H1 (cell line): ENCODE measurements at regions not wholly inside any gene's neighbourhood (a gene's known extent, or its start where the extent isn't known, plus 50 kb on each side); places are given as distances from the start of the nearest gene placed in this dataset.

ENCODE experiments used
- CTCF ChIA-PET: fragments of 300-600 bp; sonication (Branson Sonifier 250); formaldehyde crosslinking; loops from one replicate; lab custom pipeline; 2021; ENCODE audit not compliant: partially characterized antibody; lab: Charles Lee
- POLR2A ChIA-PET: fragments of 300-600 bp; sonication (Branson Sonifier 250); formaldehyde crosslinking; loops from one replicate; lab custom pipeline; 2021; ENCODE audit warnings: inconsistent platforms; ENCODE audit not compliant: partially characterized antibody; lab: Charles Lee
- DNase-seq, 2 experiments: peaks; one replicate each; pipeline versions ENCODE4 v3.0.0 to v3.0.0-alpha.2; 2010 to 2022; ENCODE audit warnings: low spot score in 2 of 2, low read depth in 1 of 2, mixed read lengths in 1 of 2
- FAIRE-seq: peaks from 2 replicates; lab custom pipeline; 2011; peaks lifted over from hg19 to GRCh38; lab: Jason Lieb, UNC
- H2AFZ ChIP-seq: 2 replicates; pipeline ENCODE4 v1.8.1; 2012; ENCODE audit warnings: low read length, inconsistent platforms
- H2AK5ac ChIP-seq: 2 replicates; pipeline ENCODE4 v1.6.1; 2013; ENCODE audit warnings: low read depth, low read length
- H2BK120ac ChIP-seq: replicated peaks from 2 replicates; pipeline ENCODE3; 2013; ENCODE audit warnings: low read depth, low read length, inconsistent platforms
- H2BK12ac ChIP-seq: 2 replicates; pipeline ENCODE4 v1.6.1; 2013; ENCODE audit warnings: low read depth, low read length
- H2BK15ac ChIP-seq: 2 replicates; pipeline ENCODE4 v1.6.1; 2013; ENCODE audit warnings: low read length
- H2BK20ac ChIP-seq: 2 replicates; pipeline ENCODE4 v1.6.1; 2013; ENCODE audit warnings: low read length
- H2BK5ac ChIP-seq: 2 replicates; pipeline ENCODE4 v1.6.1; 2013; ENCODE audit warnings: low read depth, low read length
- H3K14ac ChIP-seq: 2 replicates; pipeline ENCODE4 v1.6.1; 2013; ENCODE audit warnings: inconsistent platforms; ENCODE audit not compliant: insufficient read length
- H3K18ac ChIP-seq: 2 replicates; pipeline ENCODE4 v1.6.1; 2013; ENCODE audit warnings: low read length; ENCODE audit errors: extremely low read depth
- H3K23ac ChIP-seq: 2 replicates; pipeline ENCODE4 v1.6.1; 2013; ENCODE audit warnings: inconsistent platforms; ENCODE audit not compliant: insufficient read length
- H3K23me2 ChIP-seq: 2 replicates; pipeline ENCODE4 v1.6.1; 2013; ENCODE audit warnings: low read depth, low read length
- H3K27ac ChIP-seq: 2 replicates; pipeline ENCODE4 v1.6.1; 2011; ENCODE audit warnings: low read depth, low read length, inconsistent platforms
- H3K27me3 ChIP-seq, 4 experiments: replicated peaks in 1 of 4; 1 replicate in 1 of 4; 2 replicates in 3 of 4; pipeline versions ENCODE4 v1.6.1 to v1.8.1; 2011 to 2013; ENCODE audit warnings: low read length in 3 of 4, mild to moderate bottlenecking in 3 of 4, inconsistent platforms in 2 of 4, mixed read lengths in 2 of 4, moderate library complexity in 1 of 4; ENCODE audit not compliant: control insufficient read depth in 3 of 4, insufficient read depth in 3 of 4; ENCODE audit errors: extremely low read depth in 1 of 4
- H3K36me3 ChIP-seq, 4 experiments: 2 replicates each; pipeline versions ENCODE4 v1.6.1 to v1.8.1; 2011 to 2013; ENCODE audit warnings: mild to moderate bottlenecking in 4 of 4, low read length in 3 of 4, moderate library complexity in 2 of 4, control low read depth in 1 of 4, inconsistent platforms in 1 of 4; ENCODE audit not compliant: insufficient read depth in 4 of 4, control insufficient read depth in 2 of 4
- H3K4ac ChIP-seq: replicated peaks from 2 replicates; pipeline ENCODE3; 2013; ENCODE audit warnings: low read length, low read depth, mixed read lengths, inconsistent platforms; ENCODE audit not compliant: insufficient read length
- H3K4me1 ChIP-seq, 4 experiments: replicated peaks in 1 of 4; 1 replicate in 1 of 4; 2 replicates in 3 of 4; pipeline versions ENCODE4 v1.6.1 to v1.8.1; 2011 to 2013; ENCODE audit warnings: low read length in 3 of 4, inconsistent platforms in 2 of 4, mixed read lengths in 1 of 4; ENCODE audit not compliant: insufficient read depth in 4 of 4, control insufficient read depth in 3 of 4
- H3K4me2 ChIP-seq, 2 experiments: 2 replicates each; pipeline versions ENCODE4 v1.6.1 to v1.8.1; 2011 to 2013; ENCODE audit warnings: low read depth in 2 of 2, low read length in 2 of 2, control low read depth in 1 of 2, inconsistent platforms in 1 of 2, mild to moderate bottlenecking in 1 of 2; ENCODE audit not compliant: insufficient read depth in 1 of 2
- H3K4me3 ChIP-seq, 4 experiments: fragments of 200-600, 300-600 bp in 1 of 4; sonication (generic), shearing (Covaris generic), sonication (Bioruptor Twin) in 1 of 4; 2 replicates each; pipeline versions ENCODE4 v1.5.1 to v1.8.1; 2011 to 2016; ENCODE audit warnings: low read length in 4 of 4, low read depth in 3 of 4, control low read depth in 2 of 4, inconsistent platforms in 2 of 4, mild to moderate bottlenecking in 2 of 4, mixed read lengths in 1 of 4, moderate library complexity in 1 of 4; ENCODE audit not compliant: insufficient read depth in 2 of 4; ENCODE audit errors: extremely low read depth in 1 of 4
- H3K56ac ChIP-seq: replicated peaks from 2 replicates; pipeline ENCODE3; 2013; ENCODE audit warnings: low read depth, mild to moderate bottlenecking, mixed read lengths, low read length, inconsistent platforms; ENCODE audit not compliant: insufficient read length
- H3K79me1 ChIP-seq: 2 replicates; pipeline ENCODE4 v1.6.1; 2013; ENCODE audit warnings: low read depth, low read length, control low read depth
- H3K79me2 ChIP-seq, 2 experiments: 2 replicates each; pipeline versions ENCODE4 v1.6.1 to v1.8.1; 2012 to 2013; ENCODE audit warnings: low read length in 2 of 2, mild to moderate bottlenecking in 2 of 2, inconsistent platforms in 1 of 2; ENCODE audit not compliant: insufficient read depth in 2 of 2, control insufficient read depth in 1 of 2
- H3K9ac ChIP-seq, 4 experiments: replicated peaks in 1 of 4; 1 replicate in 1 of 4; 2 replicates in 3 of 4; pipeline versions ENCODE4 v1.6.1 to v1.8.1; 2011 to 2013; ENCODE audit warnings: low read depth in 3 of 4, low read length in 3 of 4, control low read depth in 2 of 4, mild to moderate bottlenecking in 2 of 4, moderate library complexity in 2 of 4, inconsistent platforms in 1 of 4; ENCODE audit errors: extremely low read depth in 1 of 4
- H3K9me3 ChIP-seq, 2 experiments: 2 replicates each; pipeline versions ENCODE4 v1.6.1 to v1.8.1; 2012 to 2013; ENCODE audit warnings: mild to moderate bottlenecking in 2 of 2, moderate library complexity in 2 of 2, control low read depth in 1 of 2, inconsistent platforms in 1 of 2, low read depth in 1 of 2, low read length in 1 of 2, mixed read lengths in 1 of 2; ENCODE audit not compliant: insufficient read depth in 2 of 2
- H4K20me1 ChIP-seq, 2 experiments: replicated peaks in 1 of 2; 2 replicates each; pipeline versions ENCODE3 to v1.8.1; 2011 to 2013; ENCODE audit warnings: inconsistent platforms in 2 of 2, low read length in 2 of 2, mild to moderate bottlenecking in 1 of 2; ENCODE audit not compliant: insufficient read depth in 2 of 2, control insufficient read depth in 1 of 2
- H4K5ac ChIP-seq: 2 replicates; pipeline ENCODE4 v1.6.1; 2013; ENCODE audit warnings: low read length, low read depth, mixed read lengths, inconsistent platforms; ENCODE audit not compliant: insufficient read length
- H4K8ac ChIP-seq: 2 replicates; pipeline ENCODE4 v1.8.0; 2013; ENCODE audit warnings: mild to moderate bottlenecking, moderate library complexity, low read length, inconsistent platforms; ENCODE audit not compliant: insufficient read depth; ENCODE audit errors: extremely low read depth
- H4K91ac ChIP-seq: replicated peaks from 2 replicates; pipeline ENCODE3; 2013; ENCODE audit warnings: low read length, mixed read lengths, inconsistent platforms; ENCODE audit not compliant: insufficient read length
- ASH2L ChIP-seq: fragments of 200-600, 300-600 bp; sonication (generic); IDR thresholded peaks from one replicate; pipeline ENCODE4 v1.7.1; 2017; ENCODE audit warnings: low read length
- CHD1 ChIP-seq: IDR thresholded peaks from 2 replicates; pipeline ENCODE4 v1.6.1; 2012; ENCODE audit warnings: low read depth, low read length, improper control_type of control experiment
- CHD2 ChIP-seq: IDR thresholded peaks from 2 replicates; pipeline ENCODE4 v1.6.1; 2012; ENCODE audit warnings: low read length, improper control_type of control experiment
- CTBP2 ChIP-seq: IDR thresholded peaks from 2 replicates; pipeline ENCODE4 v1.7.0; 2011; ENCODE audit warnings: borderline replicate concordance, mild to moderate bottlenecking, moderate library complexity, mixed read lengths, low read length; ENCODE audit not compliant: insufficient read depth, insufficient read length
- EP300 ChIP-seq, 2 experiments: IDR thresholded peaks; 1 replicate in 1 of 2; 2 replicates in 1 of 2; pipeline ENCODE4 v1.6.1; 2011 to 2012; ENCODE audit warnings: low read depth in 2 of 2, low read length in 2 of 2, mild to moderate bottlenecking in 2 of 2, borderline replicate concordance in 1 of 2, inconsistent platforms in 1 of 2, moderate library complexity in 1 of 2
- GTF2F1 ChIP-seq: IDR thresholded peaks from 2 replicates; pipeline ENCODE4 v1.6.1; 2012; ENCODE audit warnings: low read depth, low read length, improper control_type of control experiment, borderline replicate concordance
- JUND ChIP-seq: IDR thresholded peaks from 2 replicates; pipeline ENCODE4 v1.6.1; 2011; ENCODE audit warnings: mild to moderate bottlenecking, improper control_type of control experiment, low read length
- KDM4A ChIP-seq: IDR thresholded peaks from one replicate; pipeline ENCODE4 v1.7.1; 2012; ENCODE audit warnings: low read depth, mild to moderate bottlenecking, moderate library complexity, low read length, inconsistent platforms; ENCODE audit not compliant: severe bottlenecking
- NANOG ChIP-seq: IDR thresholded peaks from 2 replicates; pipeline ENCODE4 v1.6.1; 2011; ENCODE audit warnings: low read length, low read depth, mild to moderate bottlenecking, inconsistent platforms; ENCODE audit not compliant: insufficient read depth, poor library complexity, severe bottlenecking
- POLR2AphosphoS5 ChIP-seq: IDR thresholded peaks from 2 replicates; pipeline ENCODE4 v1.6.1; 2011; ENCODE audit warnings: low read depth, low read length
- RBBP5 ChIP-seq: IDR thresholded peaks from 2 replicates; pipeline ENCODE4 v1.7.1; 2012; ENCODE audit warnings: low read depth, mild to moderate bottlenecking, inconsistent platforms, low read length, moderate library complexity, borderline replicate concordance
- RXRA ChIP-seq: IDR thresholded peaks from 2 replicates; pipeline ENCODE4 v1.6.1; 2011; ENCODE audit warnings: low read depth, mild to moderate bottlenecking, low read length, moderate library complexity; ENCODE audit not compliant: insufficient read depth
- SP4 ChIP-seq: IDR thresholded peaks from 2 replicates; pipeline ENCODE4 v1.6.1; 2012; ENCODE audit warnings: low read length, inconsistent platforms
- TAF1 ChIP-seq: IDR thresholded peaks from 2 replicates; pipeline ENCODE4 v1.6.1; 2011; ENCODE audit warnings: mild to moderate bottlenecking, low read depth, low read length
- WGBS, 2 experiments: shearing (Covaris generic) in 1 of 2; methylation state at CpG; one replicate each; pipeline versions ENCODE4 v1.1.6 to v1.1.7; 2013 to 2015; ENCODE audit warnings: low lambda C conversion rate in 2 of 2, mixed read lengths in 2 of 2, inconsistent platforms in 1 of 2, low coverage in 1 of 2, missing lambda C conversion rate in 1 of 2; ENCODE audit not compliant: insufficient replicate concordance in 2 of 2, insufficient coverage in 1 of 2, insufficient read length in 1 of 2; ENCODE audit errors: extremely low coverage in 1 of 2, missing lambda C conversion rate in 1 of 2; 5-methylcytosine and 5-hydroxymethylcytosine counted together

- TF ChIP-seq GTF2F1, result no peak
Measured at GRCh38 chr13:63206461-63206860, 1790.8 kb upstream of the PCDH20 start (continued).

GRCh38 chr13:63201493-63201892 is 1785.8 kb upstream of the PCDH20 start:
- ChIA-PET POLR2A (no interaction called here), CTCF (no interaction called here)
- Histone ChIP-seq H2AK5ac (no peak overlapping the region), H3K4ac (no peak overlapping the region), H2BK5ac (no peak overlapping the region), H4K20me1 (no peaks in the 10 kb centered on the region), H3K36me3 (no peaks in the 10 kb centered on the region), H2BK12ac (no peak overlapping the region), H3K23ac (no peak overlapping the region), H3K23me2 (no peaks in the 10 kb centered on the region), H3K4me1 (no peaks in the 10 kb centered on the region), H2AFZ (no peak overlapping the region), H3K4me2 (no peak overlapping the region), H3K14ac (no peak overlapping the region), H3K18ac (no peak overlapping the region), H2BK15ac (no peak overlapping the region), H3K79me2 (no peaks in the 10 kb centered on the region), H3K27ac (no peak overlapping the region), H3K9ac (no peak overlapping the region), H4K91ac (no peak overlapping the region), H3K79me1 (no peaks in the 10 kb centered on the region), H4K8ac (no peak overlapping the region), H3K4me3 (no peak overlapping the region), H3K56ac (no peak overlapping the region), H2BK120ac (no peak overlapping the region), H4K5ac (no peak overlapping the region), H2BK20ac (no peak overlapping the region), H3K9me3 (no peaks in the 10 kb centered on the region), H3K27me3 (no peaks in the 10 kb centered on the region)
- TF ChIP-seq CHD2 (no peak), EP300 (IDR thresholded peaks at IDR 0.05; ENCODE audit: borderline replicate concordance in 1 of 2, low read depth in 2 of 2, low read length in 2 of 2) (no peak), RBBP5 (no peak), POLR2AphosphoS5 (no peak), SP4 (no peak), JUND (no peak), CTBP2 (no peak), RXRA (no peak), TAF1 (no peak), ASH2L (no peak), KDM4A (no peak), CHD1 (no peak), NANOG (no peak)
- no peak for DNase-seq
- FAIRE-seq, result no peak
- WGBS, 2 experiments, result 100% methylated on average over 1 of the region's 1 CpG; no CpG with 5 or more reads in 1 of the 2 experiments
